ENCODE measurements at regions not wholly inside any gene's neighbourhood (a gene's known extent, or its start where the extent isn't known, plus 50 kb on each side); places are given as distances from the start of the nearest gene placed in this dataset.

DNA sequence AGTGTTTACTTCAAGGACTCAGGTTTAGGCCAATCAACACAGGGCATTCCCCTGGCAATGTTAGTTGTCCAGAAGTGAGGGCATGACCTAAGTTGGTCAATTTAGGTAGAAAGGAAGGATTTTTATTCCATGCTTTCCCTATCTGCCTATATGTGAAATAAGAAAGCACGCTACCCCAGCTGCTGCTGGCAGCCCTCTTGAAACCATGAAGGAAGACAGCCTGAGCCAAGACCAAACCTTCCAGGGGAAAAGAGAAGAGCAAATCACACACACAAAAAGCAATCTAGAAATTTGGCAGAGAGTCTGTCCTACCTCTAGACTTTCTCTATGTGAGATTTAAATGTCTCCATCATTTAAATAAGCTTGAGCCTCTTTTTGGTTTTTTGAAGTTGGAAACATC, 387.6 kb downstream of the TNS1 start:
- H3K79me2 ChIP-seq (ENCODE audit: low read depth) = no peaks in the 10 kb centered on the region
- no peaks in the 10 kb centered on the region for H3K36me3 ChIP-seq (ENCODE audit: low read depth)
- BruUV-seq (replicated peaks) = no TSS peak
- H3K4me2 ChIP-seq = no peak overlapping the region
- ChIA-PET CTCF (no interaction called here), POLR2A (ENCODE audit: unreplicated experiment) (no interaction called here)
- no peaks in the 10 kb centered on the region for H4K20me1 ChIP-seq (ENCODE audit: insufficient read depth)
- intact Hi-C loops (cut with micrococcal nuclease; ENCODE audit: unreplicated experiment) = no loop called here
- no peaks in the 10 kb centered on the region for H3K27me3 ChIP-seq (ENCODE audit: insufficient read depth, low read depth)
- H2AFZ ChIP-seq = no peak overlapping the region
- no peaks in the 10 kb centered on the region for H3K9me3 ChIP-seq (ENCODE audit: insufficient read depth, low read depth)
- no peak overlapping the region for H3K27ac ChIP-seq
- no peaks in the 10 kb centered on the region for H3F3A ChIP-seq (ENCODE audit: insufficient read depth, low read depth)
- no peak overlapping the region for H3K4me3 ChIP-seq
- no peak for DNase-seq
- TF ChIP-seq CTCF (conservative IDR thresholded peaks at IDR 0.05) (no peak), EZH2 (IDR thresholded peaks at IDR 0.05; ENCODE audit: low read depth) (no peak)
- H3K4me1 ChIP-seq (replicated peaks; ENCODE audit: insufficient read depth) = no peaks in the 10 kb centered on the region
- no peaks in the 10 kb centered on the region for H3K9me2 ChIP-seq (ENCODE audit: insufficient read depth)

GRCh38 chr2:217614498-217614897, 388.3 kb downstream of the TNS1 start:
- Histone ChIP-seq H3K9me3 (ENCODE audit: insufficient read depth, low read depth) (no peaks in the 10 kb centered on the region), H3K27ac (no peak overlapping the region), H3K36me3 (ENCODE audit: low read depth) (no peaks in the 10 kb centered on the region), H3K27me3 (ENCODE audit: insufficient read depth, low read depth) (no peaks in the 10 kb centered on the region), H3K4me3 (no peak overlapping the region), H3K4me2 (no peak overlapping the region), H2AFZ (no peak overlapping the region), H3K9me2 (ENCODE audit: insufficient read depth) (no peaks in the 10 kb centered on the region), H3F3A (ENCODE audit: insufficient read depth, low read depth) (no peaks in the 10 kb centered on the region), H3K4me1 (replicated peaks; ENCODE audit: insufficient read depth) (no peaks in the 10 kb centered on the region), H4K20me1 (ENCODE audit: insufficient read depth) (no peaks in the 10 kb centered on the region), H3K79me2 (ENCODE audit: low read depth) (no peaks in the 10 kb centered on the region)
- BruUV-seq (replicated peaks) = no TSS peak
- TF ChIP-seq CTCF (conservative IDR thresholded peaks at IDR 0.05) = no peak
- no peak for TF ChIP-seq EZH2 (IDR thresholded peaks at IDR 0.05; ENCODE audit: low read depth)
- ChIA-PET POLR2A (ENCODE audit: unreplicated experiment) (no interaction called here), CTCF (no interaction called here)
- DNase-seq = no peak
- intact Hi-C loops (cut with micrococcal nuclease; ENCODE audit: unreplicated experiment) = no loop called here

DNA sequence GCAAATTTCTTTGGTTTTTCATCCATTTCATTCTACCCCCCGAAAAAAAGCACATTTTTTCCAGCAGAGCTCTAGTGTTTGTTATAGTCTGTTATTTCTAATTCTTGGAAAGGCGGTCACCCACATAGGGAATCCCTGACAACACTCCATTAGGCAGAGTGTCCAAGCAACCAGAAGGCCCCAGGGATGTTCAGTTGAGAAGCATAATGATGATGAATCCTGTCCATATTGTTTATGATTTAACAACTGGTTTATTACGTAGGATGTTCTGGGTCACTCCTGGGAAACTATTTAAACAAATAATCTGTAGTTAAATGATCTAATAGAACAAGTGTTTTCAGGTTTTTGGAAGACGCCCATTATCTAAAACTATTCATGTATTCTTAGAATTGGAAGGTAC, 388.7 kb downstream of the TNS1 start:
- Histone ChIP-seq H4K20me1 (ENCODE audit: insufficient read depth) (no peaks in the 10 kb centered on the region), H3K27me3 (ENCODE audit: insufficient read depth, low read depth) (no peaks in the 10 kb centered on the region), H3K27ac (no peak overlapping the region), H3K4me3 (no peak overlapping the region), H3K36me3 (ENCODE audit: low read depth) (no peaks in the 10 kb centered on the region), H3K4me2 (no peak overlapping the region), H2AFZ (no peak overlapping the region), H3K9me2 (ENCODE audit: insufficient read depth) (no peaks in the 10 kb centered on the region), H3K79me2 (ENCODE audit: low read depth) (no peaks in the 10 kb centered on the region), H3K4me1 (replicated peaks; ENCODE audit: insufficient read depth) (no peaks in the 10 kb centered on the region), H3K9me3 (ENCODE audit: insufficient read depth, low read depth) (no peaks in the 10 kb centered on the region), H3F3A (ENCODE audit: insufficient read depth, low read depth) (no peaks in the 10 kb centered on the region)
- TF ChIP-seq EZH2 (IDR thresholded peaks at IDR 0.05; ENCODE audit: low read depth) = no peak
- no peak for TF ChIP-seq CTCF (conservative IDR thresholded peaks at IDR 0.05)
- ChIA-PET POLR2A (ENCODE audit: unreplicated experiment) (no interaction called here), CTCF (no interaction called here)
- no TSS peak for BruUV-seq (replicated peaks)
- intact Hi-C loops (cut with micrococcal nuclease; ENCODE audit: unreplicated experiment) = no loop called here
- no peak for DNase-seq

Measured in PC-9 (cell line).